Fibroblast of skin of left biceps (primary cell): ENCODE measurements at regions not wholly inside any gene's neighbourhood (a gene's known extent, or its start where the extent isn't known, plus 50 kb on each side); places are given as distances from the start of the nearest gene placed in this dataset.
A peak's percentile ranks its signal among the peaks of the same experiment; 100 is the strongest.
"Not testable (repeated sequence)": the region's sequence is repeated elsewhere in the genome, so short reads cannot be mapped to it uniquely, and the experiment has no call there.

Experiments
- DNase-seq, 2 experiments: peaks; one replicate each; pipeline ENCODE4 v3.0.0-alpha.2; 2013; ENCODE audit warnings: low read depth in 2 of 2

GRCh38 chr1:203401199-203401877 is 50.4 kb upstream of the FMOD start:
- DNase-seq: no peak

GRCh38 chr1:203402152-203402551 is 51.2 kb upstream of the FMOD start:
- no peak for DNase-seq

- DNase-seq: peak; percentile 69 to 74
Measured at GRCh38 chr1:203402629-203403337, 51.9 kb upstream of the FMOD start.

- no peak for DNase-seq
Measured at GRCh38 chr1:203403586-203403985, 52.7 kb upstream of the FMOD start.

- DNase-seq: no peak
Measured at GRCh38 chr1:203404546-203404945, 53.6 kb upstream of the FMOD start.

- no peak for DNase-seq
Measured at GRCh38 chr1:203405703-203406438, 54.9 kb upstream of the FMOD start.

- no peak for DNase-seq
Measured at GRCh38 chr1:203406446-203407045, 55.6 kb upstream of the FMOD start.

- no peak for DNase-seq
Measured at GRCh38 chr1:203407296-203407695, 56.4 kb upstream of the FMOD start.

- peak; percentile 47 to 51 for DNase-seq
Measured at GRCh38 chr1:203408486-203409481, 57.9 kb upstream of the FMOD start.

GRCh38 chr1:203410182-203410900 is 59.4 kb upstream of the FMOD start:
- no peak for DNase-seq

- DNase-seq: not testable (repeated sequence)
Measured at GRCh38 chr1:203411431-203411830, 60.5 kb upstream of the FMOD start.

GRCh38 chr1:203419558-203419957 is 56.0 kb upstream of the PRELP start:
- no peak for DNase-seq

- no peak for DNase-seq
Measured at GRCh38 chr1:203420263-203420662, 55.3 kb upstream of the PRELP start.

- DNase-seq: no peak
Measured at GRCh38 chr1:203421246-203421645, 54.4 kb upstream of the PRELP start.

- DNase-seq: no peak
Measured at GRCh38 chr1:203422116-203422515, 53.5 kb upstream of the PRELP start.

GRCh38 chr1:203422656-203423055 is 53.0 kb upstream of the PRELP start:
- DNase-seq: no peak

GRCh38 chr1:203424285-203424684 is 51.3 kb upstream of the PRELP start:
- DNase-seq: no peak

GRCh38 chr1:203424861-203425662 is 50.5 kb upstream of the PRELP start:
- no peak for DNase-seq

- DNase-seq: no peak
Measured at GRCh38 chr1:203425663-203425975, 50.0 kb upstream of the PRELP start.
